GM13977 (cell line): ENCODE measurements at regions not wholly inside any gene's neighbourhood (a gene's known extent, or its start where the extent isn't known, plus 50 kb on each side); places are given as distances from the start of the nearest gene placed in this dataset.

Source experiments
- DNase-seq: peaks from one replicate; pipeline ENCODE4 v3.0.0; 2012; ENCODE audit warnings: low spot score
- in situ Hi-C: fragments of 300-500 bp; cut with MboI; formaldehyde crosslinking; loops from one replicate; pipeline ENCODE4 v1.12.0; 2022; ENCODE audit warnings: low sequenced_read_pairs, low pct_unique_long_range_greater_than_20kb, mixed read lengths, inconsistent platforms; ENCODE audit not compliant: unreplicated experiment
- TF ChIP-seq, protein P1 (sequence below): IDR thresholded peaks from 2 replicates; pipeline ENCODE4 v1.5.1; 2012; ENCODE audit warnings: mild to moderate bottlenecking, control low read depth; ENCODE audit not compliant: insufficient read depth; ENCODE audit errors: extremely low read depth, missing control alignments

- TF ChIP-seq, protein P1, sequence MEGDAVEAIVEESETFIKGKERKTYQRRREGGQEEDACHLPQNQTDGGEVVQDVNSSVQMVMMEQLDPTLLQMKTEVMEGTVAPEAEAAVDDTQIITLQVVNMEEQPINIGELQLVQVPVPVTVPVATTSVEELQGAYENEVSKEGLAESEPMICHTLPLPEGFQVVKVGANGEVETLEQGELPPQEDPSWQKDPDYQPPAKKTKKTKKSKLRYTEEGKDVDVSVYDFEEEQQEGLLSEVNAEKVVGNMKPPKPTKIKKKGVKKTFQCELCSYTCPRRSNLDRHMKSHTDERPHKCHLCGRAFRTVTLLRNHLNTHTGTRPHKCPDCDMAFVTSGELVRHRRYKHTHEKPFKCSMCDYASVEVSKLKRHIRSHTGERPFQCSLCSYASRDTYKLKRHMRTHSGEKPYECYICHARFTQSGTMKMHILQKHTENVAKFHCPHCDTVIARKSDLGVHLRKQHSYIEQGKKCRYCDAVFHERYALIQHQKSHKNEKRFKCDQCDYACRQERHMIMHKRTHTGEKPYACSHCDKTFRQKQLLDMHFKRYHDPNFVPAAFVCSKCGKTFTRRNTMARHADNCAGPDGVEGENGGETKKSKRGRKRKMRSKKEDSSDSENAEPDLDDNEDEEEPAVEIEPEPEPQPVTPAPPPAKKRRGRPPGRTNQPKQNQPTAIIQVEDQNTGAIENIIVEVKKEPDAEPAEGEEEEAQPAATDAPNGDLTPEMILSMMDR = no peak
- in situ Hi-C loops = no loop called here
- DNase-seq = no peak
Measured at GRCh38 chr10:3409928-3410327, 237.3 kb upstream of the PITRM1 start.

GRCh38 chr10:3408603-3409365 lies 236.2 kb upstream of the PITRM1 start:
- in situ Hi-C loops = no loop called here
- DNase-seq = no peak
- TF ChIP-seq, protein P1 = no peak

DNA sequence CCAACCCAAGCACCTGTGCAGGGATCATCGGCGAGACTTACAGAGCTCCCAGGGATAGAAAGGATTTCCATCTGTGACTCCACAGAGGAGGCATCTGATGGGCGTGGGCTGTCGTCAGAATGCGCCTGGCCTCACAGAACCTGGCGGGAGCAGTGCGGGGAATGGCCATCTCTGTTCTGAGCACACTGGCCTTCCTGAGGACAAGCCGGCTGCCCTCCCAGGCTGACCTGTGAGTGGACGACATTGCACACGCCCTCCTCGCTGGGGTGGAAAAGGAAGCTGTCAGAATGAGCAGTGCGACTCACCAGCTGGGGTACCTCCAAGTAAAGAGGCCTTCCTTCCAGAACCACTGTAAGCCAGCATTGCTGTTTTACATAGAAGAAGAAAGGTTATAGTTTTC lies 234.6 kb upstream of the PITRM1 start:
- TF ChIP-seq, protein P1 = no peak
- no peak for DNase-seq
- in situ Hi-C loops = no loop called here

DNA sequence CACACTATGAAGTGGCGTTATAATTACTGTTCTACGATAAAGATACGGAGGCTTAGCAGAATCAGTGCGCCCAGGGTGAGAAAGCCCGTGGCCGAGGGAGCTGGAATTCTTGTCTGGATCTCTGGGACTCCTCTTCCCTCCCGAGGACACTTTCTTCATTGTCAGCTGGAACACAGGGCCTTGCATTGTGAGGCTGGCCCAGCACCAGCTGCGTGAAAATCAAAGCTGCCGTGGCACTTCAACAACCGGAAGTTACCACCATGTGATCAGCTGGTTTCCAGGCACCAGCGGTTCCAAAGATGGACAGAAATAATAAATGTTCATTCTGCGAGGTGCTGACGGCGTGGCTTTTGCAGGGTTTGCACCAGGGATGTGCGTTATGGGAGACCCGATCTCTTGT lies 234.0 kb upstream of the PITRM1 start:
- TF ChIP-seq, protein P1 = no peak
- DNase-seq = no peak
- in situ Hi-C loops = no loop called here

- DNase-seq = no peak
- TF ChIP-seq, protein P1 = no peak
- in situ Hi-C loops = no loop called here
Measured at GRCh38 chr10:3404381-3404780, 231.8 kb upstream of the PITRM1 start.

DNA sequence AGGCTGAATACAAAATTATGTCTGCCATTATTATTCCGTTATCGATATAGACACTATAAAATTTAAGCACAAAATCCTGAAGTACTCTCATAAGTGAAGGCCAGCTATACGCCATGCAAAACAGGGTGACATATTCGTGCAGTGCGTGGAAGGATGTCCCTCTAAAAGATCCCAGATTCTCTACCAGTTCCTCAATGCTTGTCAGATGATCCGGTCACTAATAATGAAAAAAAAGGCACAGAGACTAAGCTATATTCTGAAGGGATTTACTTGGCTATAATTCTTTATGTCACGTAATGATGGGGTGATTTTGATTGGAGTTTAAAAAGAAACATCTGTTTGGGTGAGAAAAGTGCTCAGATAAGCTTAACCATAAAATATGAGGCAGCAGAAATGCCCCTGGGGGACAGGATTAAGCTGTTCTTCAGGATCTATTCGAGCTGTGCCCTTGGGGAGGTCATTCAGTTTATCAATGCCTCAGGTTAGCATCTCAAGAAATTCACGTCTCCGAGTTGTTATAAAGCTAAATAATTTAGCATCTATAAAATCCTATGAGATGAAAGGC lies 229.7 kb upstream of the PITRM1 start:
- in situ Hi-C loops = no loop called here
- DNase-seq = no peak

More for the DNA sequence above, 229.7 kb upstream of the PITRM1 start:
- TF ChIP-seq, protein P1 = no peak
